ENCODE measurements at regions not wholly inside any gene's neighbourhood (a gene's known extent, or its start where the extent isn't known, plus 50 kb on each side); places are given as distances from the start of the nearest gene placed in this dataset.

GRCh38 chr6:2558861-2559801, 191.6 kb downstream of the MYLK4 start:
- ChIA-PET POLR2A (no interaction called here), CTCF (no interaction called here)
- Histone ChIP-seq H3K4me1 (ENCODE audit: control extremely low read depth in 1 of 4, control insufficient read depth in 4 of 4, insufficient read depth in 4 of 4, low read length in 3 of 4) (peaks cover 0 to 9% (median 0%) of the 10 kb centered on the region in 4 experiments), H3K4me3 (ENCODE audit: control insufficient read depth in 1 of 7, extremely low read depth in 1 of 7, insufficient read depth in 4 of 7, low read depth in 2 of 7, low read length in 6 of 7) (no peak overlapping the region), H3K36me3 (ENCODE audit: control insufficient read depth in 4 of 4, insufficient read depth in 4 of 4, low read length in 3 of 4) (no peaks in the 10 kb centered on the region), H3K27ac (ENCODE audit: insufficient read depth in 1 of 2, low read depth in 1 of 2, low read length in 2 of 2, poor library complexity in 1 of 2, severe bottlenecking in 2 of 2) (no peak overlapping the region), H3K9me3 (ENCODE audit: control extremely low read depth in 1 of 5, control insufficient read depth in 4 of 5, insufficient read depth in 2 of 5, low read depth in 1 of 5, low read length in 4 of 5) (no peaks in the 10 kb centered on the region), H3K27me3 (replicated peaks in 2 of 5; ENCODE audit: control insufficient read depth in 4 of 5, insufficient read depth in 5 of 5, low read length in 4 of 5) (peaks cover 0 to 20% (median 4%) of the 10 kb centered on the region in 5 experiments)
- DNase-seq: no peak
- WGBS (ENCODE audit: insufficient coverage): 97% methylated on average over 20 of the region's 25 CpGs

- POLR2A ChIA-PET: no interaction called here
- CTCF ChIA-PET: no interaction called here
- 95% methylated on average over 7 of the region's 13 CpGs for WGBS (ENCODE audit: insufficient coverage)
These were observed 192.5 kb downstream of the MYLK4 start for GRCh38 chr6:2558098-2558680.

DNA sequence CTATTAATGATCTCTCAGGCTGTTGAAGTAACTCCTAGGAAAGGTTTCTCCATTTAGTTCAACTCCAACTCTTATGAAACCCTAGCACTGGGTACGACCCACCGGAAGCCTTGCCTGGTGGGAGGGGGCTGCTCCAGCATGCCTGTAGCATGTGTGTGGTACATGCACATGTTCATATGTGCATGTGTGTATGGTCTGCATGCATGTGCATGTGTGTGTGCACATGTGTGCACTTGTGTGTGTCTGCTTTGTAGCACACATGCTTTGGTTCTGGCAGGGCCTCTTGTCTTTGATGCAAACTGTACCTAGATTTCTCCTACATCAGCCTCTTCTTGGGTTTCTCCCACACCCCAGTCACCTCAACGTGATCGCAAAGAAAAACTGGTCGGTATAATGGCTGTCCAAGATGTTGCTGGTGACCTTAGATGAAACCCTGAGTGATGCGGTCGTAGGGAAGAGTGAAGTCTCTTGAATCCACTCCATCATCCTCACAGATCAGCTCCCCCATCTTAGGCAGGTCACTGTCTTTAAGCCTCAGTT, 193.5 kb downstream of the MYLK4 start:
- ChIA-PET CTCF (no interaction called here), POLR2A (no interaction called here)
- H3K27ac ChIP-seq (ENCODE audit: insufficient read depth in 1 of 2, low read depth in 1 of 2, low read length in 2 of 2, poor library complexity in 1 of 2, severe bottlenecking in 2 of 2): no peak overlapping the region
- H3K36me3 ChIP-seq (ENCODE audit: control insufficient read depth in 4 of 4, insufficient read depth in 4 of 4, low read length in 3 of 4): no peaks in the 10 kb centered on the region
- no peaks in the 10 kb centered on the region for H3K9me3 ChIP-seq (ENCODE audit: control extremely low read depth in 1 of 5, control insufficient read depth in 4 of 5, insufficient read depth in 2 of 5, low read depth in 1 of 5, low read length in 4 of 5)
- H3K4me3 ChIP-seq (ENCODE audit: control insufficient read depth in 1 of 7, extremely low read depth in 1 of 7, insufficient read depth in 4 of 7, low read depth in 2 of 7, low read length in 6 of 7): no peak overlapping the region
- 100% methylated on average over 2 of the region's 7 CpGs for WGBS (ENCODE audit: insufficient coverage)
- peaks cover 0 to 4% (median 0%) of the 10 kb centered on the region in 4 experiments for H3K4me1 ChIP-seq (ENCODE audit: control extremely low read depth in 1 of 4, control insufficient read depth in 4 of 4, insufficient read depth in 4 of 4, low read length in 3 of 4)
- DNase-seq: no peak
- H3K27me3 ChIP-seq (replicated peaks in 2 of 5; ENCODE audit: control insufficient read depth in 4 of 5, insufficient read depth in 5 of 5, low read length in 4 of 5): peaks cover 0 to 20% (median 4%) of the 10 kb centered on the region in 5 experiments

More at GRCh38 chr6:2558098-2558680, 192.5 kb downstream of the MYLK4 start:
- peaks cover 0 to 20% (median 4%) of the 10 kb centered on the region in 5 experiments for H3K27me3 ChIP-seq (replicated peaks in 2 of 5; ENCODE audit: control insufficient read depth in 4 of 5, insufficient read depth in 5 of 5, low read length in 4 of 5)
- no peaks in the 10 kb centered on the region for H3K9me3 ChIP-seq (ENCODE audit: control extremely low read depth in 1 of 5, control insufficient read depth in 4 of 5, insufficient read depth in 2 of 5, low read depth in 1 of 5, low read length in 4 of 5)
- no peak overlapping the region for H3K4me3 ChIP-seq (ENCODE audit: control insufficient read depth in 1 of 7, extremely low read depth in 1 of 7, insufficient read depth in 4 of 7, low read depth in 2 of 7, low read length in 6 of 7)
- H3K4me1 ChIP-seq (ENCODE audit: control extremely low read depth in 1 of 4, control insufficient read depth in 4 of 4, insufficient read depth in 4 of 4, low read length in 3 of 4): peaks cover 0 to 1% (median 0%) of the 10 kb centered on the region in 4 experiments
- H3K36me3 ChIP-seq (ENCODE audit: control insufficient read depth in 4 of 4, insufficient read depth in 4 of 4, low read length in 3 of 4): no peaks in the 10 kb centered on the region
- no peak for DNase-seq
- H3K27ac ChIP-seq (ENCODE audit: insufficient read depth in 1 of 2, low read depth in 1 of 2, low read length in 2 of 2, poor library complexity in 1 of 2, severe bottlenecking in 2 of 2): no peak overlapping the region

DNA sequence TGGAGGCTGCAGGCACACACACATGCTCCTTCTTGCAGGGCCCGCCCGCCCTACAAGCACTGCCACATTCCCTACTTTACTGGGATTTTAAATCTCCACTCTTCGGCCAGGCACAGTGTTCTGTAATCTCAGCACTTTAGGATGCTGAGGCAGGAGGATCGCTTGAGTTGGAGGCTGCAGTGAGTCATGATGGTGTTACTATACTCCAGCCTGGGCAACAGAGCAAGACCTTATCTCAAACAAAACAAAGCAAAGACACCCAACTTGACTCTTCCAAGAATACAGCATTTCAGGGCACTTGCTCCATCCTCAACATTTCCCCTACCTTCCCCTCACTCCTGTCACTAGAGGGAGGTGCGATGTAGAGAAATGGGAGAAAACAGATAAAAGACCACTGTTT, 194.0 kb downstream of the MYLK4 start:
- 96% methylated on average over 3 of the region's 5 CpGs for WGBS (ENCODE audit: insufficient coverage)
- CTCF ChIA-PET: no interaction called here
- no peaks in the 10 kb centered on the region for H3K36me3 ChIP-seq (ENCODE audit: control insufficient read depth in 4 of 4, insufficient read depth in 4 of 4, low read length in 3 of 4)
- peaks cover 0 to 4% (median 0%) of the 10 kb centered on the region in 4 experiments for H3K4me1 ChIP-seq (ENCODE audit: control extremely low read depth in 1 of 4, control insufficient read depth in 4 of 4, insufficient read depth in 4 of 4, low read length in 3 of 4)
- DNase-seq: no peak
- H3K27ac ChIP-seq (ENCODE audit: insufficient read depth in 1 of 2, low read depth in 1 of 2, low read length in 2 of 2, poor library complexity in 1 of 2, severe bottlenecking in 2 of 2): no peak overlapping the region
- POLR2A ChIA-PET: no interaction called here
- no peak overlapping the region for H3K4me3 ChIP-seq (ENCODE audit: control insufficient read depth in 1 of 7, extremely low read depth in 1 of 7, insufficient read depth in 4 of 7, low read depth in 2 of 7, low read length in 6 of 7)
- peaks cover 0 to 19% (median 4%) of the 10 kb centered on the region in 5 experiments for H3K27me3 ChIP-seq (replicated peaks in 2 of 5; ENCODE audit: control insufficient read depth in 4 of 5, insufficient read depth in 5 of 5, low read length in 4 of 5)
- H3K9me3 ChIP-seq (ENCODE audit: control extremely low read depth in 1 of 5, control insufficient read depth in 4 of 5, insufficient read depth in 2 of 5, low read depth in 1 of 5, low read length in 4 of 5): no peaks in the 10 kb centered on the region

- Histone ChIP-seq H3K27me3 (replicated peaks in 2 of 5; ENCODE audit: control insufficient read depth in 4 of 5, insufficient read depth in 5 of 5, low read length in 4 of 5) (peaks cover 0 to 19% (median 4%) of the 10 kb centered on the region in 5 experiments), H3K4me1 (ENCODE audit: control extremely low read depth in 1 of 4, control insufficient read depth in 4 of 4, insufficient read depth in 4 of 4, low read length in 3 of 4) (peaks cover 0 to 4% (median 0%) of the 10 kb centered on the region in 4 experiments), H3K36me3 (ENCODE audit: control insufficient read depth in 4 of 4, insufficient read depth in 4 of 4, low read length in 3 of 4) (no peaks in the 10 kb centered on the region), H3K27ac (ENCODE audit: insufficient read depth in 1 of 2, low read depth in 1 of 2, low read length in 2 of 2, poor library complexity in 1 of 2, severe bottlenecking in 2 of 2) (no peak overlapping the region), H3K4me3 (ENCODE audit: control insufficient read depth in 1 of 7, extremely low read depth in 1 of 7, insufficient read depth in 4 of 7, low read depth in 2 of 7, low read length in 6 of 7) (no peak overlapping the region), H3K9me3 (ENCODE audit: control extremely low read depth in 1 of 5, control insufficient read depth in 4 of 5, insufficient read depth in 2 of 5, low read depth in 1 of 5, low read length in 4 of 5) (no peaks in the 10 kb centered on the region)
- no peak for DNase-seq
- 100% methylated on average over 1 of the region's 4 CpGs for WGBS (ENCODE audit: insufficient coverage)
- POLR2A ChIA-PET: no interaction called here
- CTCF ChIA-PET: no interaction called here
These were observed 196.0 kb downstream of the MYLK4 start for GRCh38 chr6:2554651-2555260.

DNA sequence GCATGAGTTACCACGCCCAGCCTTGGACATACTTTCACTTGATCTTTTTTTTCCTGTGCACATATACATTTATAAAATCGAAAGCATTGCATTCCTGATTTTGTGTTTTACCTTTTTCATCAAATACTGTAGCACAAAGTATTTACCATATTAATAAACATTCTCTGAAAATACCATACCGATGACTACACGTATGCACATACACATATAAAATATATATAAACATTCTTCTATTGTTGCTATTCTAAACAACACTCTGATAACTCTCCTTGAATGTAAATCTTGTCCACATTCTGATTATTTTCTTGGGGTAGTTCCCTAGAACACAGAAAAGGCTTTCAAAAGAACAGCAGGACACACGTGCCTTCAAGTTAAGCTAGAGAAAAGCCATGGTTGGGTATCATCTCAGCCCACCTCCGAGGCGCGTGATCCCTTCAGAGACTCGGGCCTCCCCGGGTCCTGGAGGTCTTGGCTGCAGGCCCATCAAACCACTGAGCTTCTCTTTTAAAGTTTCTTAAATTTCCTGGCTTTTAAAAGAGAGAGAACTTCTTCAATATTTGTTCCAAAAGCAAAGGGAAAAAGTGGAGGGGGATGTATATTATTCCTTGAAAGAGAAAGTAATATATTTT, 198.1 kb downstream of the MYLK4 start:
- ChIA-PET POLR2A (no interaction called here), CTCF (no interaction called here)
- Histone ChIP-seq H3K4me3 (ENCODE audit: control insufficient read depth in 1 of 7, extremely low read depth in 1 of 7, insufficient read depth in 4 of 7, low read depth in 2 of 7, low read length in 6 of 7) (no peak overlapping the region), H3K27ac (ENCODE audit: insufficient read depth in 1 of 2, low read depth in 1 of 2, low read length in 2 of 2, poor library complexity in 1 of 2, severe bottlenecking in 2 of 2) (no peak overlapping the region), H3K4me1 (ENCODE audit: control extremely low read depth in 1 of 4, control insufficient read depth in 4 of 4, insufficient read depth in 4 of 4, low read length in 3 of 4) (peaks cover 0 to 4% (median 0%) of the 10 kb centered on the region in 4 experiments), H3K36me3 (ENCODE audit: control insufficient read depth in 4 of 4, insufficient read depth in 4 of 4, low read length in 3 of 4) (no peaks in the 10 kb centered on the region), H3K9me3 (ENCODE audit: control extremely low read depth in 1 of 5, control insufficient read depth in 4 of 5, insufficient read depth in 2 of 5, low read depth in 1 of 5, low read length in 4 of 5) (peaks cover 2 to 12% (median 9%) of the 10 kb centered on the region in 5 experiments), H3K27me3 (replicated peaks in 2 of 5; ENCODE audit: control insufficient read depth in 4 of 5, insufficient read depth in 5 of 5, low read length in 4 of 5) (peaks cover 0 to 20% (median 5%) of the 10 kb centered on the region in 5 experiments)
- peak in 2 of 3 donors; percentile 28 to 40 for DNase-seq
- WGBS (ENCODE audit: insufficient coverage): 45% methylated on average over 10 of the region's 10 CpGs
